Left lung (tissue), 4 donors: ENCODE measurements at regions not wholly inside any gene's neighbourhood (a gene's known extent, or its start where the extent isn't known, plus 50 kb on each side); places are given as distances from the start of the nearest gene placed in this dataset.

Experiments
- ATAC-seq: fragments of 200-7000 bp; cut with Tn5 transposase; one replicate; pipeline ENCODE4 v1.9.1; 2020; ENCODE audit warnings: moderate library complexity
- DNase-seq, 4 donors: peaks; one replicate each; pipeline ENCODE4 v3.0.0-alpha.2; 2013 to 2020
- H3K27ac ChIP-seq, 2 donors: fragments of 200-600 bp; sonication (generic) in 1 of 2; one replicate each; pipeline versions ENCODE4 v1.5.0 to v1.8.0; 2020 to 2021
- H3K27me3 ChIP-seq, 2 donors: fragments of 200-600 bp; sonication (generic) in 1 of 2; one replicate each; pipeline versions ENCODE4 v1.5.0 to v1.8.0; 2020 to 2021
- H3K36me3 ChIP-seq, 2 donors: fragments of 200-600 bp; sonication (generic) in 1 of 2; one replicate each; pipeline versions ENCODE4 v1.5.0 to v1.8.0; 2020 to 2021
- H3K4me1 ChIP-seq, 2 donors: fragments of 200-600 bp; one replicate each; pipeline ENCODE4 v1.8.0; 2021
- H3K4me3 ChIP-seq, 2 donors: fragments of 200-600 bp; sonication (generic) in 1 of 2; one replicate each; pipeline versions ENCODE4 v1.5.0 to v1.8.0; 2020 to 2021; ENCODE audit warnings: mild to moderate bottlenecking in 1 of 2
- H3K9me3 ChIP-seq, 2 donors: fragments of 200-600 bp; sonication (generic) in 1 of 2; one replicate each; pipeline versions ENCODE4 v1.5.0 to v1.8.0; 2020 to 2021
- intact Hi-C, 2 donors: fragments of 100-400 bp; cut with DNase I; formaldehyde crosslinking; loops; one replicate each; pipeline versions ENCODE4 v1.11.2 to v1.14.2; 2022
- TF ChIP-seq, protein P1 (sequence below), 2 donors: fragments of 200-600 bp; sonication (generic) in 1 of 2; IDR thresholded peaks; one replicate each; pipeline versions ENCODE4 v1.5.0 to v1.8.0; 2021; ENCODE audit warnings: antibody characterized with exemption in 2 of 2
- donor health status: DM: no; HTN: yes; CAD: no.
- donor health status: DM: no; HTN: no; CAD: no.

GRCh38 chr3:124396339-124396950 is 333.8 kb upstream of the UMPS start:
- H3K9me3 ChIP-seq = no peaks in the 10 kb centered on the region
- no peak for ATAC-seq
- intact Hi-C loops = no loop called here
- H3K36me3 ChIP-seq = no peaks in the 10 kb centered on the region
- no peaks in the 10 kb centered on the region for H3K27me3 ChIP-seq
- DNase-seq = no peak
- TF ChIP-seq, protein P1, sequence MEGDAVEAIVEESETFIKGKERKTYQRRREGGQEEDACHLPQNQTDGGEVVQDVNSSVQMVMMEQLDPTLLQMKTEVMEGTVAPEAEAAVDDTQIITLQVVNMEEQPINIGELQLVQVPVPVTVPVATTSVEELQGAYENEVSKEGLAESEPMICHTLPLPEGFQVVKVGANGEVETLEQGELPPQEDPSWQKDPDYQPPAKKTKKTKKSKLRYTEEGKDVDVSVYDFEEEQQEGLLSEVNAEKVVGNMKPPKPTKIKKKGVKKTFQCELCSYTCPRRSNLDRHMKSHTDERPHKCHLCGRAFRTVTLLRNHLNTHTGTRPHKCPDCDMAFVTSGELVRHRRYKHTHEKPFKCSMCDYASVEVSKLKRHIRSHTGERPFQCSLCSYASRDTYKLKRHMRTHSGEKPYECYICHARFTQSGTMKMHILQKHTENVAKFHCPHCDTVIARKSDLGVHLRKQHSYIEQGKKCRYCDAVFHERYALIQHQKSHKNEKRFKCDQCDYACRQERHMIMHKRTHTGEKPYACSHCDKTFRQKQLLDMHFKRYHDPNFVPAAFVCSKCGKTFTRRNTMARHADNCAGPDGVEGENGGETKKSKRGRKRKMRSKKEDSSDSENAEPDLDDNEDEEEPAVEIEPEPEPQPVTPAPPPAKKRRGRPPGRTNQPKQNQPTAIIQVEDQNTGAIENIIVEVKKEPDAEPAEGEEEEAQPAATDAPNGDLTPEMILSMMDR (IDR thresholded peaks at IDR 0.05) = no peak
- H3K4me1 ChIP-seq = no peaks in the 10 kb centered on the region
- no peak overlapping the region for H3K27ac ChIP-seq
- H3K4me3 ChIP-seq = no peak overlapping the region

- Histone ChIP-seq H3K36me3 (no peaks in the 10 kb centered on the region), H3K4me1 (no peaks in the 10 kb centered on the region), H3K27ac (no peak overlapping the region), H3K9me3 (no peaks in the 10 kb centered on the region), H3K4me3 (no peak overlapping the region), H3K27me3 (no peaks in the 10 kb centered on the region)
- TF ChIP-seq, protein P1 (IDR thresholded peaks at IDR 0.05) = no peak
- intact Hi-C loops = no loop called here
- DNase-seq (no peak), ATAC-seq (no peak)
Observed at GRCh38 chr3:124397088-124397487, 333.2 kb upstream of the UMPS start.

GRCh38 chr3:124398594-124398993 is 331.7 kb upstream of the UMPS start:
- no peak for ATAC-seq
- intact Hi-C loops = no loop called here
- Histone ChIP-seq H3K9me3 (no peaks in the 10 kb centered on the region), H3K36me3 (no peaks in the 10 kb centered on the region), H3K27ac (no peak overlapping the region), H3K4me1 (no peaks in the 10 kb centered on the region), H3K27me3 (no peaks in the 10 kb centered on the region), H3K4me3 (no peak overlapping the region)
- TF ChIP-seq, protein P1 (IDR thresholded peaks at IDR 0.05) = no peak
- no peak for DNase-seq

- Histone ChIP-seq H3K9me3 (no peaks in the 10 kb centered on the region), H3K36me3 (no peaks in the 10 kb centered on the region), H3K27ac (no peak overlapping the region), H3K4me1 (no peaks in the 10 kb centered on the region), H3K27me3 (no peaks in the 10 kb centered on the region), H3K4me3 (no peak overlapping the region)
- no peak for DNase-seq
- ATAC-seq = no peak
- intact Hi-C loops = no loop called here
- TF ChIP-seq, protein P1 (IDR thresholded peaks at IDR 0.05) = no peak
Observed at GRCh38 chr3:124401843-124402242, 328.4 kb upstream of the UMPS start.

GRCh38 chr3:124402791-124403190 is 327.5 kb upstream of the UMPS start:
- Histone ChIP-seq H3K4me1 (no peaks in the 10 kb centered on the region), H3K27ac (no peak overlapping the region), H3K9me3 (no peaks in the 10 kb centered on the region), H3K27me3 (no peaks in the 10 kb centered on the region), H3K36me3 (no peaks in the 10 kb centered on the region), H3K4me3 (no peak overlapping the region)
- no peak for DNase-seq
- no peak for ATAC-seq
- TF ChIP-seq, protein P1 (IDR thresholded peaks at IDR 0.05) = no peak
- intact Hi-C loops = no loop called here
